ENCODE measurements at regions not wholly inside any gene's neighbourhood (a gene's known extent, or its start where the extent isn't known, plus 50 kb on each side); places are given as distances from the start of the nearest gene placed in this dataset.

- no peaks in the 10 kb centered on the region for H3K4me1 ChIP-seq (ENCODE audit: insufficient read depth, low read length, poor library complexity, severe bottlenecking)
- no peaks in the 10 kb centered on the region for H4K20me1 ChIP-seq (ENCODE audit: insufficient read depth, low read length)
- no peak overlapping the region for H3K4me3 ChIP-seq (ENCODE audit: low read depth, low read length, poor library complexity, severe bottlenecking)
- no peaks in the 10 kb centered on the region for H3K79me2 ChIP-seq (ENCODE audit: insufficient read depth, low read depth, low read length)
- POLR2A ChIA-PET, result no interaction called here
- DNase-seq (ENCODE audit: low spot score), result no peak
- no peaks in the 10 kb centered on the region for H3K36me3 ChIP-seq (ENCODE audit: insufficient read depth, low read length)
- BruUV-seq (replicated peaks), result no TSS peak
- CTCF ChIA-PET (ENCODE audit: unreplicated experiment), result no interaction called here
- H3K4me2 ChIP-seq (ENCODE audit: low read length), result no peak overlapping the region
- no peak overlapping the region for H2AFZ ChIP-seq (ENCODE audit: low read length)
- H3K9me2 ChIP-seq (ENCODE audit: insufficient read depth, low read length), result no peaks in the 10 kb centered on the region
- intact Hi-C loops (cut with micrococcal nuclease; ENCODE audit: unreplicated experiment), result no loop called here
- no peak overlapping the region for H3K27ac ChIP-seq (ENCODE audit: low read depth, low read length, poor library complexity, severe bottlenecking)
- TF ChIP-seq CTCF (conservative IDR thresholded peaks at IDR 0.05; ENCODE audit: low read length), result no peak
- TF ChIP-seq EZH2phosphoT487 (IDR thresholded peaks at IDR 0.05; ENCODE audit: borderline replicate concordance, low read depth, low read length), result no peak
- no peaks in the 10 kb centered on the region for H3K9me3 ChIP-seq (ENCODE audit: low read length)
These were observed 124.9 kb upstream of the RPS23 start for GRCh38 chr5:82403026-82403425.

GRCh38 chr5:82399111-82399510 is 121.0 kb upstream of the RPS23 start:
- intact Hi-C loops (cut with micrococcal nuclease; ENCODE audit: unreplicated experiment), result no loop called here
- CTCF ChIA-PET (ENCODE audit: unreplicated experiment), result no interaction called here
- no peaks in the 10 kb centered on the region for H3K79me2 ChIP-seq (ENCODE audit: insufficient read depth, low read depth, low read length)
- H3K9me2 ChIP-seq (ENCODE audit: insufficient read depth, low read length), result no peaks in the 10 kb centered on the region
- H3K9me3 ChIP-seq (ENCODE audit: low read length), result no peaks in the 10 kb centered on the region
- POLR2A ChIA-PET, result no interaction called here
- no peaks in the 10 kb centered on the region for H4K20me1 ChIP-seq (ENCODE audit: insufficient read depth, low read length)
- no peak for TF ChIP-seq EZH2phosphoT487 (IDR thresholded peaks at IDR 0.05; ENCODE audit: borderline replicate concordance, low read depth, low read length)
- no peak for TF ChIP-seq CTCF (conservative IDR thresholded peaks at IDR 0.05; ENCODE audit: low read length)
- no peak overlapping the region for H3K4me2 ChIP-seq (ENCODE audit: low read length)
- no peak overlapping the region for H2AFZ ChIP-seq (ENCODE audit: low read length)
- no peaks in the 10 kb centered on the region for H3K36me3 ChIP-seq (ENCODE audit: insufficient read depth, low read length)
- no peak overlapping the region for H3K4me3 ChIP-seq (ENCODE audit: low read depth, low read length, poor library complexity, severe bottlenecking)
- H3K4me1 ChIP-seq (ENCODE audit: insufficient read depth, low read length, poor library complexity, severe bottlenecking), result no peaks in the 10 kb centered on the region
- H3K27ac ChIP-seq (ENCODE audit: low read depth, low read length, poor library complexity, severe bottlenecking), result no peak overlapping the region
- no TSS peak for BruUV-seq (replicated peaks)
- no peak for DNase-seq (ENCODE audit: low spot score)

GRCh38 chr5:82397741-82398320 is 119.7 kb upstream of the RPS23 start:
- H3K4me2 ChIP-seq (ENCODE audit: low read length), result no peak overlapping the region
- TF ChIP-seq EZH2phosphoT487 (IDR thresholded peaks at IDR 0.05; ENCODE audit: borderline replicate concordance, low read depth, low read length) (no peak), CTCF (conservative IDR thresholded peaks at IDR 0.05; ENCODE audit: low read length) (no peak)
- H2AFZ ChIP-seq (ENCODE audit: low read length), result no peak overlapping the region
- no peak for DNase-seq (ENCODE audit: low spot score)
- H3K4me1 ChIP-seq (ENCODE audit: insufficient read depth, low read length, poor library complexity, severe bottlenecking), result no peaks in the 10 kb centered on the region
- no peaks in the 10 kb centered on the region for H4K20me1 ChIP-seq (ENCODE audit: insufficient read depth, low read length)
- BruUV-seq (replicated peaks), result no TSS peak
- no peaks in the 10 kb centered on the region for H3K9me2 ChIP-seq (ENCODE audit: insufficient read depth, low read length)
- no peaks in the 10 kb centered on the region for H3K9me3 ChIP-seq (ENCODE audit: low read length)
- H3K4me3 ChIP-seq (ENCODE audit: low read depth, low read length, poor library complexity, severe bottlenecking), result no peak overlapping the region
- ChIA-PET POLR2A (no interaction called here), CTCF (ENCODE audit: unreplicated experiment) (no interaction called here)
- H3K79me2 ChIP-seq (ENCODE audit: insufficient read depth, low read depth, low read length), result no peaks in the 10 kb centered on the region
- H3K36me3 ChIP-seq (ENCODE audit: insufficient read depth, low read length), result no peaks in the 10 kb centered on the region
- no peak overlapping the region for H3K27ac ChIP-seq (ENCODE audit: low read depth, low read length, poor library complexity, severe bottlenecking)
- intact Hi-C loops (cut with micrococcal nuclease; ENCODE audit: unreplicated experiment), result no loop called here
